A549 (cell line): ENCODE measurements at regions not wholly inside any gene's neighbourhood (a gene's known extent, or its start where the extent isn't known, plus 50 kb on each side); places are given as distances from the start of the nearest gene placed in this dataset.

Experiments used
- ATAC-seq, 2 experiments: fragments of 200-7000 bp in 1 of 2; fragments of >200 bp in 1 of 2; cut with Nextera tagmentation in 1 of 2; cut with Tn5 transposase in 1 of 2; 3 replicates each; pipeline versions ENCODE4 v1.8.0 to v1.9.1; 2018 to 2020; ENCODE audit warnings: mild to moderate bottlenecking in 1 of 2, moderate library complexity in 1 of 2
- CTCF ChIA-PET: fragments of 300-600 bp; sonication (Branson Sonifier 250); formaldehyde crosslinking; extraction: SDS; loops from one replicate; lab custom pipeline; 2021; ENCODE audit warnings: antibody characterized with exemption, inconsistent platforms; lab: Yijun Ruan, JAX
- POLR2A ChIA-PET: fragments of 350-600 bp; formaldehyde crosslinking; extraction: SDS; loops from one replicate; lab custom pipeline; 2021; ENCODE audit warnings: antibody characterized with exemption, inconsistent platforms; lab: Yijun Ruan, JAX
- DNase-seq, 2 experiments: peaks; one replicate each; pipeline versions ENCODE4 v3.0.0 to v3.0.0-alpha.2; 2011 to 2016; ENCODE audit warnings: low read depth in 1 of 2, low spot score in 1 of 2
- FAIRE-seq: peaks from 2 replicates; lab custom pipeline; 2011; peaks lifted over from hg19 to GRCh38; lab: Jason Lieb, UNC
- H3K27ac ChIP-seq, 2 experiments: fragments of >200 bp; sonication (Bioruptor Twin); formaldehyde crosslinking; 3 replicates each; pipeline ENCODE4 v1.5.1; 2016 to 2017
- H3K4me1 ChIP-seq: fragments of >200 bp; sonication (Bioruptor Twin); formaldehyde crosslinking; 3 replicates; pipeline ENCODE4 v1.6.1; 2016
- H3K4me2 ChIP-seq: fragments of >200 bp; sonication (Bioruptor Twin); formaldehyde crosslinking; 3 replicates; pipeline ENCODE4 v1.6.1; 2016
- H3K4me3 ChIP-seq: fragments of >200 bp; sonication (Bioruptor Twin); formaldehyde crosslinking; 3 replicates; pipeline ENCODE4 v1.5.1; 2016
- H3K9me3 ChIP-seq: fragments of >200 bp; sonication (Bioruptor Twin); formaldehyde crosslinking; 3 replicates; pipeline ENCODE4 v1.6.1; 2016
- BCL3 ChIP-seq: fragments of >200 bp; sonication (Bioruptor Twin); formaldehyde crosslinking; IDR thresholded peaks from 3 replicates; pipeline ENCODE4 v1.6.1; 2016
- BHLHE40 ChIP-seq: IDR thresholded peaks from 2 replicates; pipeline ENCODE4 v1.6.1; 2012; ENCODE audit warnings: low read depth, low read length, inconsistent platforms
- CBX2 ChIP-seq: fragments of 200-600 bp; sonication (generic); IDR thresholded peaks from 2 replicates; pipeline ENCODE4 v1.6.1; 2016; ENCODE audit warnings: low read depth, mild to moderate bottlenecking, borderline replicate concordance
- CBX8 ChIP-seq: fragments of 200-600 bp; sonication (generic); IDR thresholded peaks from 2 replicates; pipeline ENCODE4 v1.6.1; 2016
- CHD2 ChIP-seq: fragments of 150-350 bp; IDR thresholded peaks from 2 replicates; pipeline ENCODE4 v1.6.1; 2014; ENCODE audit warnings: low read length; ENCODE audit not compliant: partially characterized antibody
- EHMT2 ChIP-seq: fragments of 200-600 bp; sonication (generic); IDR thresholded peaks from 2 replicates; pipeline ENCODE4 v1.6.1; 2016; ENCODE audit warnings: antibody characterized with exemption, low read depth, mild to moderate bottlenecking, moderate library complexity
- ESRRA ChIP-seq: fragments of 150-350 bp; IDR thresholded peaks from 2 replicates; pipeline ENCODE4 v1.6.1; 2014; ENCODE audit warnings: mild to moderate bottlenecking, low read length, borderline replicate concordance
- FOSL2 ChIP-seq, 2 experiments: fragments of 450-650 bp in 1 of 2; fragments of >200 bp in 1 of 2; sonication (Bioruptor Twin) in 1 of 2; formaldehyde crosslinking; IDR thresholded peaks; 2 replicates each; pipeline versions ENCODE4 v1.5.0 to v1.6.1; 2016 to 2020; ENCODE audit warnings: mild to moderate bottlenecking in 1 of 2, moderate library complexity in 1 of 2
- GATA3 ChIP-seq: IDR thresholded peaks from 2 replicates; pipeline ENCODE4 v1.6.1; 2012; ENCODE audit warnings: borderline replicate concordance
- HDAC2 ChIP-seq: fragments of 200-600 bp; sonication (generic); IDR thresholded peaks from 2 replicates; pipeline ENCODE4 v1.6.1; 2016
- HEYL ChIP-seq: fragments of 250-450 bp; sonication (Bioruptor Pico); IDR thresholded peaks from 2 replicates; pipeline ENCODE4 v1.8.0; 2021; ENCODE audit warnings: mild to moderate bottlenecking, moderate library complexity
- HOXB13 ChIP-seq: fragments of 250-450 bp; sonication (Bioruptor Pico); IDR thresholded peaks from 2 replicates; pipeline ENCODE4 v1.5.0; 2020; ENCODE audit warnings: low read depth, mild to moderate bottlenecking, moderate library complexity
- HOXB5 ChIP-seq: fragments of 250-450 bp; sonication (Bioruptor Pico); IDR thresholded peaks from 2 replicates; pipeline ENCODE4 v1.5.0; 2020; ENCODE audit warnings: mild to moderate bottlenecking, moderate library complexity
- KDM5A ChIP-seq: fragments of 200-600 bp; sonication (generic); IDR thresholded peaks from 2 replicates; pipeline ENCODE4 v1.6.1; 2016; ENCODE audit warnings: antibody characterized with exemption, mild to moderate bottlenecking
- MAFK ChIP-seq: fragments of 450-650 bp; IDR thresholded peaks from 2 replicates; pipeline ENCODE4 v1.6.1; 2014; ENCODE audit not compliant: partially characterized antibody
- NPAS2 ChIP-seq: fragments of 250-450 bp; sonication (Bioruptor Pico); IDR thresholded peaks from 2 replicates; pipeline ENCODE4 v1.8.0; 2022; ENCODE audit warnings: mild to moderate bottlenecking, moderate library complexity, borderline replicate concordance
- NR3C1 ChIP-seq: fragments of >200 bp; sonication (Bioruptor Twin); formaldehyde crosslinking; IDR thresholded peaks from 3 replicates; pipeline ENCODE4 v1.6.1; 2017
- PHF8 ChIP-seq: fragments of 200-600 bp; sonication (generic); IDR thresholded peaks from 2 replicates; pipeline ENCODE4 v1.6.1; 2016; ENCODE audit warnings: low read depth, mild to moderate bottlenecking, antibody characterized with exemption, moderate library complexity, borderline replicate concordance
- RAD21 ChIP-seq, 2 experiments: fragments of >200 bp in 1 of 2; sonication (Bioruptor Twin) in 1 of 2; formaldehyde crosslinking in 1 of 2; IDR thresholded peaks in 1 of 2; conservative IDR thresholded peaks in 1 of 2; 2 replicates in 1 of 2; 3 replicates in 1 of 2; pipeline ENCODE4 v1.6.1; 2012 to 2018; ENCODE audit warnings: inconsistent platforms in 1 of 2
- REST ChIP-seq: fragments of 200-600 bp; sonication (generic); IDR thresholded peaks from 2 replicates; pipeline ENCODE4 v1.6.1; 2016; ENCODE audit warnings: antibody characterized with exemption, mild to moderate bottlenecking, moderate library complexity
- RFX5 ChIP-seq: fragments of 450-650 bp; IDR thresholded peaks from 2 replicates; pipeline ENCODE4 v1.7.1; 2014; ENCODE audit warnings: antibody characterized with exemption, mild to moderate bottlenecking, moderate library complexity
- RNF2 ChIP-seq: fragments of 200-600 bp; sonication (generic); IDR thresholded peaks from 2 replicates; pipeline ENCODE4 v1.6.1; 2016; ENCODE audit warnings: low read depth, mild to moderate bottlenecking, antibody characterized with exemption, moderate library complexity, borderline replicate concordance
- SREBF2 ChIP-seq: fragments of 450-650 bp; IDR thresholded peaks from 2 replicates; pipeline ENCODE4 v1.6.1; 2014; ENCODE audit warnings: mild to moderate bottlenecking, moderate library complexity
- TFCP2L1 ChIP-seq: fragments of 250-450 bp; sonication (Bioruptor Pico); IDR thresholded peaks from 2 replicates; pipeline ENCODE4 v1.5.0; 2021; ENCODE audit warnings: mild to moderate bottlenecking
- ZNF302 ChIP-seq: fragments of 250-450 bp; sonication (Bioruptor Pico); IDR thresholded peaks from 2 replicates; pipeline ENCODE4 v1.9.0; 2021; ENCODE audit warnings: inconsistent platforms, mild to moderate bottlenecking, moderate library complexity
- WGBS: methylation state at CpG from one replicate; pipeline ENCODE4 v1.1.6; 2017; ENCODE audit errors: missing lambda C conversion rate; 5-methylcytosine and 5-hydroxymethylcytosine counted together
- TF ChIP-seq, protein P1 (sequence below): fragments of 150-350 bp; IDR thresholded peaks from 2 replicates; pipeline ENCODE4 v1.6.1; 2014; ENCODE audit warnings: low read depth, mild to moderate bottlenecking, low read length
- TF ChIP-seq, protein P2 (sequence below): fragments of 450-650 bp; IDR thresholded peaks from 2 replicates; pipeline ENCODE4 v1.6.1; 2014; ENCODE audit warnings: antibody characterized with exemption
- TF ChIP-seq, protein P3 (sequence below): fragments of 250-450 bp; sonication (Bioruptor Pico); IDR thresholded peaks from 2 replicates; pipeline ENCODE4 v1.5.0; 2021; ENCODE audit warnings: mild to moderate bottlenecking, moderate library complexity, borderline replicate concordance

DNA sequence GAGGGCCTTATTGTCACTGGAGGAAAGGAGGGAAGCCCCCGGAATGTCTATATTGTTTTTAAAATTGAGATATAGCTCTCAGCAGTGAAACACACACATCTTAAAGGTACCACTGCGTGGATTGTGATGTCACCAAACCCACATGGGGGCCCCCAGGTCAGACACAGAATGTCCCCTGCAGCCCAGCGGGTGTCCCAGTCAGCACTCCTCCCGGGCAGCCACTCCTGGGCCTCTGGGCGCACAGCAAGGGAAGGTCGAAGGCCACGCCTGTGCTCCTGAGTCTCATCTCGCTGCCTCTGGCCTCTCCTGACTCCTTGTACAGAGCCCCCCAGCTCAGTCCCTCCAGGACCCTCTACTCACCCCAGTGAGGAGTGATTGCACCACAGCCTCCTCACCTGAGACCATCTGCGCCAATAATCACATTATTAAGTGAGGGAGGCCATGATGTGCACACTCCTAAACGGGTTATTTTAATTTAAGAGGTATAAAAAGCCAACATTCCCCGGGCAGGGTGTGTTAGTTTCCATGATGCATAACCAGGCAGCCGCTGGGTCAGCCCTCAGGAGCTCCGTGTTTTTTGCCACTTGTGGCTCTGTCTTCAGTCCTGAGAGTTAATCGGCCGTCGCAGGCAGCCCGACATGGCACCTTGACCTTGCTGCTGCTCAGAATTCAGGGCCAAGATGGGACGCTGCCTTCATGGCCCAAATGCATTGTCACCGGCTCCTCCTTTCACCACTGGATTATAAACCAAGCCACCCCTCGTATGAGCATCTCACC, 1089.3 kb downstream of the BRD1 start:
- Histone ChIP-seq H3K4me2 (no peak overlapping the region), H3K9me3 (no peaks in the 10 kb centered on the region), H3K27ac (no peak overlapping the region), H3K4me1 (peaks cover 7% of the 10 kb centered on the region; the same call in 1 of the 3 replicates), H3K4me3 (no peak overlapping the region)
- ChIA-PET CTCF (no interaction called here), POLR2A (no interaction called here)
- no peak for DNase-seq
- no peak for FAIRE-seq
- TF ChIP-seq REST (no peak), RAD21 (conservative IDR thresholded peaks at IDR 0.05 in 1 of 2, IDR thresholded peaks at IDR 0.05 in 1 of 2) (no peak), MAFK (no peak), CBX8 (no peak), CHD2 (no peak), TFCP2L1 (CRISPR knock-in tag) (no peak), GATA3 (no peak), NPAS2 (no peak), BCL3 (no peak), HEYL (no peak), HDAC2 (no peak), RFX5 (no peak)
- TF ChIP-seq, protein P1, sequence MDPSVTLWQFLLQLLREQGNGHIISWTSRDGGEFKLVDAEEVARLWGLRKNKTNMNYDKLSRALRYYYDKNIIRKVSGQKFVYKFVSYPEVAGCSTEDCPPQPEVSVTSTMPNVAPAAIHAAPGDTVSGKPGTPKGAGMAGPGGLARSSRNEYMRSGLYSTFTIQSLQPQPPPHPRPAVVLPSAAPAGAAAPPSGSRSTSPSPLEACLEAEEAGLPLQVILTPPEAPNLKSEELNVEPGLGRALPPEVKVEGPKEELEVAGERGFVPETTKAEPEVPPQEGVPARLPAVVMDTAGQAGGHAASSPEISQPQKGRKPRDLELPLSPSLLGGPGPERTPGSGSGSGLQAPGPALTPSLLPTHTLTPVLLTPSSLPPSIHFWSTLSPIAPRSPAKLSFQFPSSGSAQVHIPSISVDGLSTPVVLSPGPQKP: no peak
- TF ChIP-seq, protein P2, sequence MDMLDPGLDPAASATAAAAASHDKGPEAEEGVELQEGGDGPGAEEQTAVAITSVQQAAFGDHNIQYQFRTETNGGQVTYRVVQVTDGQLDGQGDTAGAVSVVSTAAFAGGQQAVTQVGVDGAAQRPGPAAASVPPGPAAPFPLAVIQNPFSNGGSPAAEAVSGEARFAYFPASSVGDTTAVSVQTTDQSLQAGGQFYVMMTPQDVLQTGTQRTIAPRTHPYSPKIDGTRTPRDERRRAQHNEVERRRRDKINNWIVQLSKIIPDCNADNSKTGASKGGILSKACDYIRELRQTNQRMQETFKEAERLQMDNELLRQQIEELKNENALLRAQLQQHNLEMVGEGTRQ: no peak
- no peak for ATAC-seq
- WGBS: 82% methylated on average over 17 of the region's 20 CpGs

DNA sequence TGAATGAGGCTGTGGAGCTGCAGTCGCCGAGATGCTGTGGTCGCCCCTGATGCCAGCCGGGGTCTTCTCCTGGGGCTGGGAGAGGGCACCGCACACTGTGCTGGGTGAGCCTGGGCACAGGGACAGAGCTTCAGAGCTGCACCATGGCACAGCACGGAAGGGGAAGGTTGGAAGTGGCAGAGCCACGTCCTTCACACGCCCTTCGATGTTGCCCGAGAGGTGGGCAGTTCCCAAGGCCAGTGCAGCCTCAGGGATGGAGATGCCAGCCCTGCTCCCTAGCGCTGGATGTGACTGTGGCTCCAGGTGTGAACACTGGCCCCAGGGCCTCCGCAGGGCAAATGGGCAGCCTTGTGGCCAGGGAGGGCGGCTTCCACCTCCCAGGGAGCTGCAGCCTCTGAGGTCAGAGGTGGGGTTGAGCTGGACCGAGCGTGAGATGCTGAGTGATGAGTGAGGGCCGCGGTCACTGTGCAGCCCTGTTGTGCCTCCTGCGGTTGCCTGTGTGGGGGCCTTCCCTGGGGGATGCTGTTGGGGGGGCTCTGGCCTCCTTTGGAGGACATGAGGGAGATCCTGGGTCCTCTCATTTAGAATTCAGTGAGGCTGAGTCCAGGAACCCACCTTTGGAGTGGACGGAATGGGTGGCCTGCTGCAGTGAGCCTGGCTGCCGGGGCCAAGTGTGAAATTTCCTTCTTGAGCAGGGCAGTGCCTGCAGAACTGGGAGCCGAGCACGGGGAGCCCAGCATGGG, 1090.0 kb downstream of the BRD1 start:
- H3K4me1 ChIP-seq: peaks cover 7% of the 10 kb centered on the region; the same call in 1 of the 3 replicates
- POLR2A ChIA-PET: no interaction called here
- ATAC-seq: no peak
- 82% methylated on average over 9 of the region's 22 CpGs for WGBS
- no peak for FAIRE-seq
- H3K4me2 ChIP-seq: no peak overlapping the region
- no peaks in the 10 kb centered on the region for H3K9me3 ChIP-seq
- no peak overlapping the region; a peak in 1 of 6 replicates for H3K27ac ChIP-seq
- CTCF ChIA-PET: no interaction called here
- no peak for DNase-seq
- no peak overlapping the region for H3K4me3 ChIP-seq
- TF ChIP-seq BHLHE40 (no peak), EHMT2 (no peak), CBX2 (no peak), SREBF2 (no peak), ZNF302 (CRISPR knock-in tag) (no peak), PHF8 (no peak), FOSL2 (IDR thresholded peaks at IDR 0.05) (no peak), FOSL2 (CRISPR knock-in tag; IDR thresholded peaks at IDR 0.05) (no peak), GATA3 (no peak), CHD2 (no peak), ESRRA (no peak), HOXB5 (CRISPR knock-in tag) (no peak), HOXB13 (CRISPR knock-in tag) (no peak), NR3C1 (no peak), KDM5A (no peak), RNF2 (no peak)
- TF ChIP-seq, protein P3, sequence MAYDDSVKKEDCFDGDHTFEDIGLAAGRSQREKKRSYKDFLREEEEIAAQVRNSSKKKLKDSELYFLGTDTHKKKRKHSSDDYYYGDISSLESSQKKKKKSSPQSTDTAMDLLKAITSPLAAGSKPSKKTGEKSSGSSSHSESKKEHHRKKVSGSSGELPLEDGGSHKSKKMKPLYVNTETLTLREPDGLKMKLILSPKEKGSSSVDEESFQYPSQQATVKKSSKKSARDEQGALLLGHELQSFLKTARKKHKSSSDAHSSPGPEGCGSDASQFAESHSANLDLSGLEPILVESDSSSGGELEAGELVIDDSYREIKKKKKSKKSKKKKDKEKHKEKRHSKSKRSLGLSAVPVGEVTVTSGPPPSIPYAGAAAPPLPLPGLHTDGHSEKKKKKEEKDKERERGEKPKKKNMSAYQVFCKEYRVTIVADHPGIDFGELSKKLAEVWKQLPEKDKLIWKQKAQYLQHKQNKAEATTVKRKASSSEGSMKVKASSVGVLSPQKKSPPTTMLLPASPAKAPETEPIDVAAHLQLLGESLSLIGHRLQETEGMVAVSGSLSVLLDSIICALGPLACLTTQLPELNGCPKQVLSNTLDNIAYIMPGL (CRISPR knock-in tag): no peak
